Stimulated activated CD8-positive, alpha-beta memory T cell treated with anti-CD3 and anti-CD28 coated beads, Interleukin-7, amount 100 ng/mL, for 24 hours (primary cell): ENCODE measurements at regions not wholly inside any gene's neighbourhood (a gene's known extent, or its start where the extent isn't known, plus 50 kb on each side); places are given as distances from the start of the nearest gene placed in this dataset.
A peak's percentile ranks its signal among the peaks of the same experiment; 100 is the strongest.

Source experiments
- DNase-seq: peaks from one replicate; pipeline ENCODE4 v3.0.0-alpha.2; 2020; ENCODE audit warnings: low read depth

GRCh38 chr2:238701341-238702206, 146.3 kb upstream of the TWIST2 start:
- DNase-seq = no peak

DNA sequence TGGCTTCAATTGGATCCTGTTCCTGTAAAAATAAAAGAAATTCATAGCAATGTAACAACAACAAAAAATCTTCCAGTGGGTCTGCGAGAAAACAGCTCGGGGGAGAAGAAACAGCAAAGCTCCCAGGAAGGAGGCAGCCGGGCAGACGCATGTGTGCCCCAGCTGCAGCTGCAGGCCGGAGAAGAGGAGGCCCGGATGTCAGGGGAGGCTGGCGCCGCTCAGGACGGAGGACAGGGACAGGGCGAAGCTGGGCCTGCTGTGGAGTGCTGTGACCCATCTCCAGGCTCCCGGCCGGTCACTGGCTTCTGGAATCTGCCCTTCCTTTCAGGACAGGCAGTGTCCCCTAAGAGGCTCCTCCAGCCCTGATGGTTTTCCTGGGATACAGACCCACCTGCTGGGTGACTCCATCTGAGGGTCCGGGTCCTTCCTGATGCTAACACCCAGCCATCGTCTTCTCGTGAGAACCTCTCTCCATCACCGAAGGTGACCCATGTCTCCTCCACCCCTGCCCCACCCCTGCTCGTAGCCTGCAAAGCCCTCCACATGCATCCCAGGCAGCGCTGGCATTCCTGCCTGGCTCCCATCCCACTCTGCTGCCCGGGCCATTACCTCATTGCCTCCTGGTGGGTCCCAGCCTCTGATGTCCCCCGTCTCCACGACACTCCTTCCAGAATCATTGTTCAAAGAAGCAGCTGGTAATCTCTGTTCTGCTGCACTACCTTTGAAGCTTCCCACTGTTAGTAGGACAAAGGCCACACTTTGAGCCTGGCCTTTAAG, 145.4 kb upstream of the TWIST2 start:
- no peak for DNase-seq

DNA sequence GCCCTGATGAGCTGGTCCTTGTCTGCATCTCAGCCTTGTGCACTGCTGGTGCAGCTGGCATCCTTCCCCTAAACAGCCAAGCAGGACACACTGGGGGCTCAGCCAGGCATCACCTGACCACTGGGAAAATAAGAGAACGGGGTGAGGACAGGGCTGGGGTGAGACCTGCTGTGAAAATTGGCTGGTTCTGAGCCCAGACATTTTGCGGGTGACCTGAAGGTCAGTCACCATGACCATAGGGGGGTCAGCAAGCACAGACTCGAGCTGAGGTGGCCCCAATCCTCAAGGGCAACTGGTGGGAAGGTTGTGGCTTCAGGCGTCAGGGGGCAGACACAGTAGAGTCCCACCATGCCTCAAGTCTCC, 144.9 kb upstream of the TWIST2 start:
- no peak for DNase-seq

DNA sequence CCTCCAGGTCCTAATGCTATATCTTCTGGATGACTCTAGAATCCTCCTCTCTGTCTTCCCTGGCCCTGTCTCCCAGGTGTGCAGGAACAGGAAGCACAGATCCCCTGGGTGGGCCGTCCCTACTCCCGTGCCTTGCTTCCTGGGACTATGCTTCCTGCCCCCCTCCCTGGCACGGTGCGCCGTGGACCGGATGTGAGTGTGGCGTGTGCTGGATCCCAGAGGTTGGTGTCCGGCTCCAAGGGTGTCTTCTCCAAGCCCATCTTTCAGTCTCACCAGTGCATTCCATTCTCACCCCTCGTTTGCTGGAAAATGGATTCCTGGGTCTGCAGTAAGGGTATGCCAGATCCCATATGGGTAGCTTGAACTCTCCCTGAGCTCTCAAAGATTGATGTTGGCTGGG, 144.4 kb upstream of the TWIST2 start:
- DNase-seq = no peak

DNA sequence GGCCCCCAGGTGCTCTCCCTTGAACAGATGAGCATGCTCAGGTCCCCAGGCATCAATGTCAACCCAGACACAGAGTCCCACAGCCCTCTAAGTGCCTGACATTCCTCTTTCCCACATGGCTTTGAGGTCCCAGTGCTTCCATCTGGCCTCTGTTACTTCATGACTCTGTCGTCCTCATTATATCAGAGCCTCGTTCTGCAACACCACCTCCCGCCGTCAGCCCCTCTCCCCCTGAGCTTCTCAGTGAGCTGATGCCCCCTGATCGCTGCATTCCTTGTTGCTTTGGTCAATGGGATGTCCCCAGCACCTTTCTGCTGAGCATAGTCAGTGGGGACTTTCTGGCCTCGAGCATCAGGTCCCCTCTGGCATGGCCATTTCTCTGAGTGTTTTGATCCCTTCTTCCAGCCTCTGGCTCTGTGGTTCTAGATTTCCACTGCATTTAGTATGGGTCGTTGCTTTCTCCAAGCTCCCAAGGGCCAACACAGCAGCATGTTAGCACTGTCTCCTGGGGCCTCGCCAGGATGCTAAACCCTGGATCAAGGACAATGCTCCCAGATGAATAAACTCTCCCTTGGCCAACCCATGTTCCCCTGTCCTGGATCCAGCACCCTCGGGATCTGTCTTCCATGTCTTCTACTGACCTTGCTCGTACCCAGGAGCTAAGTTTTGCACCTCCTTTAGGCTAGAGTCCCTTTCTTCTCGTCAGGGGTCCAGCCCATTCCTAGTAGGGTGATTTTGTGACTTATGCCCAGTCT, 143.2 kb upstream of the TWIST2 start:
- no peak for DNase-seq

- DNase-seq = no peak
Observed at GRCh38 chr2:238706163-238706562, 141.7 kb upstream of the TWIST2 start.

DNA sequence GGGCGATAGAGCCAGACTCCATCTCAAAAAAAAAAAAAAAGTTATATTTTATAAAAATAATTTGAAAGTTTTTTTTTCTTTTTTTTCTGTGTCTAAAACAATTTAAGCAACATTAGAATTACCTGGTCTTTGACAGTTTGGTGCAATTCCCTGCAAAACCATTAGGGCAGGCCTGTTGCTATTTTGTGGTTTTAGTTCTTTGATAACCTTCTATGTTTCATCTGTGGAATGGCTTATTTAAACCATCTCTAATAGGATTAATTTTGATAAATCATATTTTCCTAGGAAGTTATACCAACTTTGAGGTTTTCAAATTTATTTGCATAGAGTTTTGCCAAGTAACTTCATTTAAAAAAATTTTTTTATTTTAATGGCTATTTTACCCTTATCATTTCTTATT, 141.2 kb upstream of the TWIST2 start:
- no peak for DNase-seq

DNA sequence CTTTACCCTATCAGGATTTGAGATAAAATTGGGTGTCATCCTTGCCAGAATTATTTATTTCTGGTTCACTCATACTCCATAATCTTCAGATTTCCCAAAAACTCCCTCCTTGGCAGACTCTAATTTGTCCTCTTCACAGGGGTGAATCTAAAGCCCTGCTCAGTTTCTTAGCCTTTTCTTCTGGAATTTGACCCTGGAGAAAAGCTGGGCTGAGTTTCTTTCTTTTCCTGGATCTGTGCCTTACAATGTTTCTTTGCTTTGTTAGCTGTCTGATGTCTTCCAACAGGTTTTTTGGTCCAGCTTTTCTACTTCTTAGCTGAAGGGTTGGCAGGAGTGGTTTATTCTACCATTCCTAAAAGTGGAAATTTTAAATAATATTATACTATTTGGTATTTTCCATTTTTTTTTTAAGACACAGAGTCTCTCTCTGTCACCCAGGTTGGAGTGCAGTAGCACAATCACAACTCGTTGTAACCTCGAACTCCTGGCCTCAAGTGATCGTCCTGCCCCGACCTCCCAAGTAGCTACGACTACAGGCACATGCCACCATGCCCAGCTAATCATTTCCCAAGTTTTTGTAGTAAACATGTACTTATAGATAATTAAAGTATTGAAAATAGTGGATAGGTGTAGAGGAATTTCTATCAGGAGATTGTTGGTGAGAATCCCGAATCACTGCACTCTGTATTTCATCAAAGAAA, 138.4 kb upstream of the TWIST2 start:
- DNase-seq = no peak

GRCh38 chr2:238710032-238710735, 137.7 kb upstream of the TWIST2 start:
- no peak for DNase-seq

GRCh38 chr2:238710787-238711186, 137.1 kb upstream of the TWIST2 start:
- DNase-seq = no peak

DNA sequence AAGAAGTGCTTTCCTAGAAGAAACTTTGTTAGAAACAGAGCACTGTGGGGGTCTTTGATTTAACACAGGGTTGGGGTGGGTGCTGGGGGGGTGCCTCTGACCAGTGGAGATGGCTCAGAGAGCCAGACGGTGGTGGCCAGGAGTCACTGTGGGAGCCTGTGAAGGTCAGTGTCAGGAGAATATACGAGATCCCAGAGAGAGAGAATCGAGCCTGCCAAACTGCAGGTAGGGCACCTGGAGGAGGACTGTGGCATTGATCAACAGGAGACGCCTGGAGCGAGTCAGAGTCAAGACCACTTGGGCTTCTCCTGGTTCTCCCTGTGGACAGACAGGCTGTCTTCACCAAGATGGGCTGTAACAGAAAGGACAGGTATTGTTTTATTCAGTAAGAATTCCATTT, 136.5 kb upstream of the TWIST2 start:
- no peak for DNase-seq

GRCh38 chr2:238712011-238712410, 135.9 kb upstream of the TWIST2 start:
- no peak for DNase-seq

- DNase-seq = no peak
Observed at GRCh38 chr2:238713198-238713826, 134.6 kb upstream of the TWIST2 start.

DNA sequence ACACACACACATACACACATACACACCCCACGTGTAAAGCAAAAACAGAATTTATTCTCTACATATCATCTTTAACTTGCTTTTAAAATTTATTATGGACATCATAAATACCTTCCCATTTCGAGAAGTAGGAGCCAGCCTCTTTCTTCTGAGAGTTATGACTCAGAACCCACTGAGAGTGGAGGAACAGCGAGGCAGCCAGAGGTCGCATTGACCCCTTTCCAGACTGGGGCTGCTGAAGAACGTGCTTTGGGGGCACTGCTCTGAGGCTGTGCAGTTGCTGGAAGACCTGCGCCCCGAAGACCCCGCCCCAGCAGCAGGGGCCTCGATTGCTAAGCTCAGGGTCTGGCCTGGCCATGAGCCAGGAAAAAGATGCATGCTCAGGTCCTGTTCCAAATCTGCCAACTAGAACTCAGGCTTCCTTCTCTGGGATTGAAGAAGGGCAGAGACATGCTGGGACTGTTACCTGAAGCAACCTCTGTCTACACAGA, 133.8 kb upstream of the TWIST2 start:
- DNase-seq = no peak

DNA sequence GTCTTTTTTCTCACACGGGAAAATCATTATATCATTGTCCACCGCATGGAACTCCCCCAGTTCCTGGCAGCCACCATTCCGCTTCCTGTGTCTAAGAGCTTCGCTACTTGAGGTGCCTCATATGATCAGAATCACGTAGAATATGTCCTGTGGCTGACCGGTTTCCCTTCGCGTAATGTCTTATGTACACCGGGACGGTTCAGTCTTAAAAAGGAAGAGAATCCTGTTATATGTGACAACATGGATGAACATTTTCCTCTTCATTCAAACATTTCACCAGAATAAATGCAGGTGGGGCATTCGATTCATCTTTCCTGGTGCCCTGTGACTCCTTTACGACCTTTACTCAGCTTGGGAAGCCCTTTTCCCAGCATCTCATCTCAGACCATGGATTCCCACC, 131.7 kb upstream of the TWIST2 start:
- DNase-seq = no peak

DNA sequence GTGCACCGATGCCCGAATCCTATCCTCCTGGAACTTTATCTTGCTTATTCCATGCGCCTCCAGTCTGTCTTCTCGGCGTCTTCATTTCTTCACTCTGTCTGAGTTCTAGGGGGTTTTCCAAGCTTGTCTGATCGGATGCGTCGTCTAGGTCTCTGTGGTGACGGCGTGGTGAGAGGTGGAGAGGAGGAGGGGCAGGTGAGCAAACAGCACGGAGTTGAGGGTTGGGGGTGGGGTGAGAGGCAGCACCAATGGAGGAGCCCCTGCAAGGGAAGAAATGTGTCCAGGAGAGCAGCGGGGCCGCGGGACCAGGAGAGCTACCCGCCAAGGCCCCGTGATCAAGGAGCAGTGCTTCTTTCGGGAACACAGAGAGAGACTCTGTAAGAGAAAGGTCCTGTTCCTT, 131.3 kb upstream of the TWIST2 start:
- no peak for DNase-seq

- DNase-seq = no peak
Observed at GRCh38 chr2:238717084-238717483, 130.8 kb upstream of the TWIST2 start.

GRCh38 chr2:238719641-238720040, 128.2 kb upstream of the TWIST2 start:
- no peak for DNase-seq

GRCh38 chr2:238720232-238720672, 127.6 kb upstream of the TWIST2 start:
- peak; percentile 30 for DNase-seq

DNA sequence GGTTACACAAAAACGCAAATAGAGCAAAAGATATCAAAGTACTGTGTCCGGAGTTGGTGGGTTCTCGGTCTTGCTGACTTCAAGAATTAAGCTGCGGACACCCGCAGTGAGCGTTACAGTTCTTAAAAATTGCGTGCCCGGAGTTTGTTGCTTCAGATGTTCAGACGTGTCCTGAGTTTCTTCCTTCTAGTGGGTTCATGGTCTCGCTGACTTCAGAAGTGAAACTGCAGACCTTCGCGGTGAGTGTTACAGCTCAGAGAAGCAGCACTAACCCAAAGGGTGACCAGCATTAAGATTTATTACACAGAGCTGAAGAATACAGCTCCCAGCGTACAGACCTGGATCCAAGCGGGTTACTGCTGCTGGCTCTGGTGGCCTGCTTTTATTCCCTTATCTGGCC, 125.7 kb upstream of the TWIST2 start:
- DNase-seq = no peak

GRCh38 chr2:238722883-238723282, 125.0 kb upstream of the TWIST2 start:
- DNase-seq = no peak
